GM12892 (cell line): ENCODE measurements at regions not wholly inside any gene's neighbourhood (a gene's known extent, or its start where the extent isn't known, plus 50 kb on each side); places are given as distances from the start of the nearest gene placed in this dataset.

Experiments used
- DNase-seq: peaks from one replicate; pipeline ENCODE4 v3.0.0; 2011; ENCODE audit not compliant: insufficient read length
- FAIRE-seq: peaks from 2 replicates; lab custom pipeline; 2011; peaks lifted over from hg19 to GRCh38; lab: Jason Lieb, UNC
- POLR2A ChIP-seq: IDR thresholded peaks from 2 replicates; pipeline ENCODE4 v1.6.1; 2011; ENCODE audit warnings: low read depth, low read length, control low read depth
- POLR2AphosphoS5 ChIP-seq: IDR thresholded peaks from 2 replicates; pipeline ENCODE4 v1.6.1; 2011; ENCODE audit warnings: low read depth, low read length, control low read depth
- TAF1 ChIP-seq: IDR thresholded peaks from 2 replicates; pipeline ENCODE4 v1.6.1; 2011; ENCODE audit warnings: low read depth, mild to moderate bottlenecking, control low read depth, low read length, borderline replicate concordance

GRCh38 chr22:47673557-47673956 lies 911.1 kb downstream of the TBC1D22A start:
- DNase-seq (no peak), FAIRE-seq (no peak)
- TF ChIP-seq TAF1 (no peak), POLR2A (no peak), POLR2AphosphoS5 (no peak)

GRCh38 chr22:47672526-47672925 lies 910.1 kb downstream of the TBC1D22A start:
- TF ChIP-seq POLR2AphosphoS5 = no peak
- no peak for TF ChIP-seq POLR2A
- TF ChIP-seq TAF1 = no peak
- DNase-seq (no peak), FAIRE-seq (no peak)

GRCh38 chr22:47665151-47665550 lies 902.7 kb downstream of the TBC1D22A start:
- TF ChIP-seq TAF1 (no peak), POLR2A (no peak), POLR2AphosphoS5 (no peak)
- DNase-seq (no peak), FAIRE-seq (no peak)

GRCh38 chr22:47663615-47664605 lies 901.5 kb downstream of the TBC1D22A start:
- no peak for DNase-seq
- FAIRE-seq = no peak
- no peak for TF ChIP-seq TAF1
- TF ChIP-seq POLR2A = no peak
- no peak for TF ChIP-seq POLR2AphosphoS5

- no peak for TF ChIP-seq POLR2AphosphoS5
- TF ChIP-seq TAF1 = no peak
- TF ChIP-seq POLR2A = no peak
- DNase-seq (no peak), FAIRE-seq (no peak)
These were observed 897.2 kb downstream of the TBC1D22A start for GRCh38 chr22:47659467-47660223.

- FAIRE-seq = no peak
These were observed 895.7 kb downstream of the TBC1D22A start for GRCh38 chr22:47658182-47658581.

GRCh38 chr22:47657224-47657623 lies 894.8 kb downstream of the TBC1D22A start:
- DNase-seq (no peak), FAIRE-seq (no peak)
- TF ChIP-seq POLR2AphosphoS5 (no peak), TAF1 (no peak)

More at GRCh38 chr22:47658182-47658581, 895.7 kb downstream of the TBC1D22A start:
- no peak for DNase-seq
- TF ChIP-seq POLR2AphosphoS5 (no peak), TAF1 (no peak), POLR2A (no peak)

- DNase-seq (no peak), FAIRE-seq (no peak)
- no peak for TF ChIP-seq POLR2A
- TF ChIP-seq POLR2AphosphoS5 = no peak
- TF ChIP-seq TAF1 = no peak
These were observed 894.4 kb downstream of the TBC1D22A start for GRCh38 chr22:47656806-47657205.

- DNase-seq (no peak), FAIRE-seq (no peak)
- TF ChIP-seq POLR2A (no peak), TAF1 (no peak)
These were observed 893.5 kb downstream of the TBC1D22A start for GRCh38 chr22:47655930-47656329.

GRCh38 chr22:47654922-47655491 lies 892.6 kb downstream of the TBC1D22A start:
- no peak for DNase-seq
- TF ChIP-seq POLR2A (no peak), TAF1 (no peak), POLR2AphosphoS5 (no peak)
- FAIRE-seq = no peak

- no peak for DNase-seq
- no peak for TF ChIP-seq POLR2AphosphoS5
These were observed 891.5 kb downstream of the TBC1D22A start for GRCh38 chr22:47653921-47654320.

More at GRCh38 chr22:47653921-47654320, 891.5 kb downstream of the TBC1D22A start:
- no peak for FAIRE-seq
